ENCODE measurements at regions not wholly inside any gene's neighbourhood (a gene's known extent, or its start where the extent isn't known, plus 50 kb on each side); places are given as distances from the start of the nearest gene placed in this dataset.
"Not testable (repeated sequence)": the region's sequence is repeated elsewhere in the genome, so short reads cannot be mapped to it uniquely, and the experiment has no call there.

GRCh38 chr6:71220466-71220865, 68.1 kb upstream of the OGFRL1 start:
- Mint-ChIP-seq H3K4me1 (ENCODE audit: low read depth) (no peaks in the 10 kb centered on the region), H3K27me3 (ENCODE audit: low read depth) (no peaks in the 10 kb centered on the region), H3K9me3 (no peaks in the 10 kb centered on the region), H3K27ac (no peak overlapping the region), H3K36me3 (ENCODE audit: low read depth) (no peaks in the 10 kb centered on the region), H3K4me3 (no peak overlapping the region)
- CTCF ChIA-PET, result no interaction called here
- DNase-seq, result no peak
- intact Hi-C loops (cut with micrococcal nuclease), result no loop called here

GRCh38 chr6:71222671-71223070, 65.9 kb upstream of the OGFRL1 start:
- Mint-ChIP-seq H3K9me3 (no peaks in the 10 kb centered on the region), H3K36me3 (ENCODE audit: low read depth) (no peaks in the 10 kb centered on the region), H3K4me3 (no peak overlapping the region), H3K27ac (no peak overlapping the region), H3K27me3 (ENCODE audit: low read depth) (no peaks in the 10 kb centered on the region), H3K4me1 (ENCODE audit: low read depth) (peaks cover 3% of the 10 kb centered on the region)
- intact Hi-C loops (cut with micrococcal nuclease), result no loop called here
- CTCF ChIA-PET, result no interaction called here
- no peak for DNase-seq

- H3K27ac Mint-ChIP-seq, result no peak overlapping the region
- no peaks in the 10 kb centered on the region for H3K9me3 Mint-ChIP-seq
- no peaks in the 10 kb centered on the region for H3K27me3 Mint-ChIP-seq (ENCODE audit: low read depth)
- intact Hi-C loops (cut with micrococcal nuclease), result no loop called here
- no peak overlapping the region for H3K4me3 Mint-ChIP-seq
- H3K36me3 Mint-ChIP-seq (ENCODE audit: low read depth), result no peaks in the 10 kb centered on the region
- no peak for DNase-seq
- H3K4me1 Mint-ChIP-seq (ENCODE audit: low read depth), result peaks cover 12% of the 10 kb centered on the region
- CTCF ChIA-PET, result interaction anchor here (0.6 kb wide), 1 partner anchor 425 kb away, joined by 5 read pairs; no protein-coding TSS in a partner anchor
These were observed 64.6 kb upstream of the OGFRL1 start for GRCh38 chr6:71224011-71224410.

GRCh38 chr6:71226151-71226550, 62.5 kb upstream of the OGFRL1 start:
- Mint-ChIP-seq H3K27me3 (ENCODE audit: low read depth) (no peaks in the 10 kb centered on the region), H3K36me3 (ENCODE audit: low read depth) (no peaks in the 10 kb centered on the region), H3K4me1 (ENCODE audit: low read depth) (peaks cover 22% of the 10 kb centered on the region), H3K4me3 (no peak overlapping the region), H3K9me3 (no peaks in the 10 kb centered on the region), H3K27ac (no peak overlapping the region)
- DNase-seq, result no peak
- intact Hi-C loops (cut with micrococcal nuclease), result no loop called here
- CTCF ChIA-PET, result no interaction called here

GRCh38 chr6:71228461-71229041, 60.1 kb upstream of the OGFRL1 start:
- H3K4me3 Mint-ChIP-seq, result no peak overlapping the region
- intact Hi-C loops (cut with micrococcal nuclease), result no loop called here
- no peak for DNase-seq
- no peaks in the 10 kb centered on the region for H3K36me3 Mint-ChIP-seq (ENCODE audit: low read depth)
- no peaks in the 10 kb centered on the region for H3K9me3 Mint-ChIP-seq
- no peak overlapping the region for H3K27ac Mint-ChIP-seq
- peaks cover 22% of the 10 kb centered on the region for H3K4me1 Mint-ChIP-seq (ENCODE audit: low read depth)
- CTCF ChIA-PET, result interaction anchor here (1.3 kb wide), 1 partner anchor 60 kb away, joined by 3 read pairs; the partner anchor contains the start of gene OGFRL1
- H3K27me3 Mint-ChIP-seq (ENCODE audit: low read depth), result no peaks in the 10 kb centered on the region

- H3K27me3 Mint-ChIP-seq (ENCODE audit: low read depth), result no peaks in the 10 kb centered on the region
- H3K36me3 Mint-ChIP-seq (ENCODE audit: low read depth), result no peaks in the 10 kb centered on the region
- intact Hi-C loops (cut with micrococcal nuclease), result no loop called here
- no peak overlapping the region for H3K27ac Mint-ChIP-seq
- peaks cover 22% of the 10 kb centered on the region for H3K4me1 Mint-ChIP-seq (ENCODE audit: low read depth)
- no peaks in the 10 kb centered on the region for H3K9me3 Mint-ChIP-seq
- no peak for DNase-seq
- H3K4me3 Mint-ChIP-seq, result no peak overlapping the region
- CTCF ChIA-PET, result interaction anchor here (0.8 kb wide), 1 partner anchor 19 kb away, joined by 3 read pairs; no protein-coding TSS in a partner anchor
These were observed 59.1 kb upstream of the OGFRL1 start for GRCh38 chr6:71229477-71229876.

GRCh38 chr6:71232890-71233289, 55.7 kb upstream of the OGFRL1 start:
- H3K27ac Mint-ChIP-seq; H3K36me3 Mint-ChIP-seq (ENCODE audit: low read depth); intact Hi-C loops (cut with micrococcal nuclease); H3K4me3 Mint-ChIP-seq; DNase-seq; H3K9me3 Mint-ChIP-seq; H3K27me3 Mint-ChIP-seq (ENCODE audit: low read depth); CTCF ChIA-PET: not testable (repeated sequence)
- peaks cover 16% of the 10 kb centered on the region for H3K4me1 Mint-ChIP-seq (ENCODE audit: low read depth)

GRCh38 chr6:71236926-71237434, 51.6 kb upstream of the OGFRL1 start:
- H3K27ac Mint-ChIP-seq, result no peak overlapping the region
- CTCF ChIA-PET, result no interaction called here
- H3K4me3 Mint-ChIP-seq, result no peak overlapping the region
- peaks cover 4% of the 10 kb centered on the region for H3K27me3 Mint-ChIP-seq (ENCODE audit: low read depth)
- no peaks in the 10 kb centered on the region for H3K4me1 Mint-ChIP-seq (ENCODE audit: low read depth)
- no peak for DNase-seq
- H3K9me3 Mint-ChIP-seq, result no peaks in the 10 kb centered on the region
- no peaks in the 10 kb centered on the region for H3K36me3 Mint-ChIP-seq (ENCODE audit: low read depth)
- intact Hi-C loops (cut with micrococcal nuclease), result no loop called here

- Mint-ChIP-seq H3K4me1 (ENCODE audit: low read depth) (no peaks in the 10 kb centered on the region), H3K9me3 (peaks cover 4% of the 10 kb centered on the region), H3K36me3 (ENCODE audit: low read depth) (no peaks in the 10 kb centered on the region), H3K27ac (no peak overlapping the region), H3K27me3 (ENCODE audit: low read depth) (peaks cover 4% of the 10 kb centered on the region), H3K4me3 (no peak overlapping the region)
- CTCF ChIA-PET, result no interaction called here
- intact Hi-C loops (cut with micrococcal nuclease), result no loop called here
- no peak for DNase-seq
These were observed 50.3 kb upstream of the OGFRL1 start for GRCh38 chr6:71238351-71238750.
